H1 (cell line): ENCODE measurements at regions not wholly inside any gene's neighbourhood (a gene's known extent, or its start where the extent isn't known, plus 50 kb on each side); places are given as distances from the start of the nearest gene placed in this dataset.

Experiments used
- BCL11A ChIP-seq, 2 experiments: IDR thresholded peaks; one replicate each; pipeline ENCODE4 v1.6.1; 2011; ENCODE audit warnings: low read depth in 2 of 2, low read length in 2 of 2, mild to moderate bottlenecking in 2 of 2
- FOSL1 ChIP-seq: IDR thresholded peaks from 2 replicates; pipeline ENCODE4 v1.6.1; 2011; ENCODE audit warnings: mild to moderate bottlenecking, low read depth, low read length, moderate library complexity; ENCODE audit not compliant: insufficient read depth
- RAD21 ChIP-seq, 2 experiments: IDR thresholded peaks in 1 of 2; conservative IDR thresholded peaks in 1 of 2; 2 replicates each; pipeline ENCODE4 v1.6.1; 2011; ENCODE audit warnings: low read depth in 2 of 2, low read length in 2 of 2, improper control_type of control experiment in 1 of 2, inconsistent platforms in 1 of 2, mild to moderate bottlenecking in 1 of 2, moderate library complexity in 1 of 2
- SIN3A ChIP-seq, 2 experiments: IDR thresholded peaks in 1 of 2; conservative IDR thresholded peaks in 1 of 2; 2 replicates each; pipeline ENCODE4 v1.6.1; 2011 to 2012; ENCODE audit warnings: low read length in 2 of 2, improper control_type of control experiment in 1 of 2, low read depth in 1 of 2, mild to moderate bottlenecking in 1 of 2
- SIX5 ChIP-seq: IDR thresholded peaks from 2 replicates; pipeline ENCODE4 v1.6.1; 2011; ENCODE audit warnings: mild to moderate bottlenecking, low read depth, low read length
- USF2 ChIP-seq: IDR thresholded peaks from 2 replicates; pipeline ENCODE4 v1.6.1; 2011; ENCODE audit warnings: low read length, improper control_type of control experiment

- no peak for TF ChIP-seq RAD21 (IDR thresholded peaks at IDR 0.05 in 1 of 2, conservative IDR thresholded peaks at IDR 0.05 in 1 of 2; ENCODE audit: low read depth in 2 of 2, low read length in 2 of 2)
- TF ChIP-seq SIN3A (conservative IDR thresholded peaks at IDR 0.05 in 1 of 2, IDR thresholded peaks at IDR 0.05 in 1 of 2; ENCODE audit: low read depth in 1 of 2, low read length in 2 of 2), result no peak
- no peak for TF ChIP-seq BCL11A (IDR thresholded peaks at IDR 0.05; ENCODE audit: low read depth in 2 of 2, low read length in 2 of 2)
- no peak for TF ChIP-seq SIX5
- no peak for TF ChIP-seq USF2
- no peak for TF ChIP-seq FOSL1
Observed at GRCh38 chr18:72325307-72325706, 218.8 kb downstream of the CBLN2 start (continued).
